ENCODE measurements at regions not wholly inside any gene's neighbourhood (a gene's known extent, or its start where the extent isn't known, plus 50 kb on each side); places are given as distances from the start of the nearest gene placed in this dataset.
"Not testable (repeated sequence)": the region's sequence is repeated elsewhere in the genome, so short reads cannot be mapped to it uniquely, and the experiment has no call there.

GRCh38 chr17:22337467-22337866, 645.1 kb downstream of the KCNJ18 start:
- H3K4me3 ChIP-seq (replicated peaks in 1 of 2; ENCODE audit: low read depth in 2 of 2, low read length in 2 of 2): no peak overlapping the region
- no peak for TF ChIP-seq CTCF (IDR thresholded peaks at IDR 0.05; ENCODE audit: low read depth, low read length)
- DNase-seq (ENCODE audit: low read depth in 2 of 2): no peak

GRCh38 chr17:22356603-22357002, 664.3 kb downstream of the KCNJ18 start:
- DNase-seq (ENCODE audit: low read depth in 2 of 2); H3K4me3 ChIP-seq (replicated peaks in 1 of 2; ENCODE audit: low read depth in 2 of 2, low read length in 2 of 2): not testable (repeated sequence)

- DNase-seq (ENCODE audit: low read depth in 2 of 2); H3K4me3 ChIP-seq (replicated peaks in 1 of 2; ENCODE audit: low read depth in 2 of 2, low read length in 2 of 2): not testable (repeated sequence)
These were observed 678.7 kb downstream of the KCNJ18 start for GRCh38 chr17:22370988-22371387.

GRCh38 chr17:22373911-22374310, 681.6 kb downstream of the KCNJ18 start:
- no peak for TF ChIP-seq CTCF (IDR thresholded peaks at IDR 0.05; ENCODE audit: low read depth, low read length)
- DNase-seq (ENCODE audit: low read depth in 2 of 2): no peak
- no peak overlapping the region for H3K4me3 ChIP-seq (replicated peaks in 1 of 2; ENCODE audit: low read depth in 2 of 2, low read length in 2 of 2)

- H3K4me3 ChIP-seq (replicated peaks in 1 of 2; ENCODE audit: low read depth in 2 of 2, low read length in 2 of 2): no peak overlapping the region
- DNase-seq (ENCODE audit: low read depth in 2 of 2): no peak
These were observed 682.4 kb downstream of the KCNJ18 start for GRCh38 chr17:22374741-22375140.

GRCh38 chr17:22376747-22377146, 684.4 kb downstream of the KCNJ18 start:
- not testable (repeated sequence) for DNase-seq (ENCODE audit: low read depth in 2 of 2); H3K4me3 ChIP-seq (replicated peaks in 1 of 2; ENCODE audit: low read depth in 2 of 2, low read length in 2 of 2)

More at GRCh38 chr17:22374741-22375140, 682.4 kb downstream of the KCNJ18 start:
- no peak for TF ChIP-seq CTCF (IDR thresholded peaks at IDR 0.05; ENCODE audit: low read depth, low read length)

GRCh38 chr17:22378748-22379147, 686.4 kb downstream of the KCNJ18 start:
- DNase-seq (ENCODE audit: low read depth in 2 of 2); H3K4me3 ChIP-seq (replicated peaks in 1 of 2; ENCODE audit: low read depth in 2 of 2, low read length in 2 of 2): not testable (repeated sequence)

- DNase-seq (ENCODE audit: low read depth in 2 of 2); H3K4me3 ChIP-seq (replicated peaks in 1 of 2; ENCODE audit: low read depth in 2 of 2, low read length in 2 of 2): not testable (repeated sequence)
These were observed 689.3 kb downstream of the KCNJ18 start for GRCh38 chr17:22381589-22381988.

- DNase-seq (ENCODE audit: low read depth in 2 of 2); H3K4me3 ChIP-seq (replicated peaks in 1 of 2; ENCODE audit: low read depth in 2 of 2, low read length in 2 of 2): not testable (repeated sequence)
These were observed 691.6 kb downstream of the KCNJ18 start for GRCh38 chr17:22383772-22384460.

GRCh38 chr17:22384461-22384800, 692.1 kb downstream of the KCNJ18 start:
- not testable (repeated sequence) for DNase-seq (ENCODE audit: low read depth in 2 of 2); H3K4me3 ChIP-seq (replicated peaks in 1 of 2; ENCODE audit: low read depth in 2 of 2, low read length in 2 of 2)

GRCh38 chr17:22398446-22398845, 706.1 kb downstream of the KCNJ18 start:
- DNase-seq (ENCODE audit: low read depth in 2 of 2); H3K4me3 ChIP-seq (replicated peaks in 1 of 2; ENCODE audit: low read depth in 2 of 2, low read length in 2 of 2): not testable (repeated sequence)

- DNase-seq (ENCODE audit: low read depth in 2 of 2); H3K4me3 ChIP-seq (replicated peaks in 1 of 2; ENCODE audit: low read depth in 2 of 2, low read length in 2 of 2): not testable (repeated sequence)
These were observed 706.7 kb downstream of the KCNJ18 start for GRCh38 chr17:22399037-22399436.

- not testable (repeated sequence) for DNase-seq (ENCODE audit: low read depth in 2 of 2); H3K4me3 ChIP-seq (replicated peaks in 1 of 2; ENCODE audit: low read depth in 2 of 2, low read length in 2 of 2)
These were observed 712.8 kb downstream of the KCNJ18 start for GRCh38 chr17:22405080-22405479.
